Subcutaneous abdominal adipose tissue (tissue), 5 donors: ENCODE measurements at regions not wholly inside any gene's neighbourhood (a gene's known extent, or its start where the extent isn't known, plus 50 kb on each side); places are given as distances from the start of the nearest gene placed in this dataset.
A peak's percentile ranks its signal among the peaks of the same experiment; 100 is the strongest.

Source experiments
- H3K27ac ChIP-seq: one replicate; pipeline ENCODE4 v1.7.0; 2013; ENCODE audit warnings: low read depth, mild to moderate bottlenecking, inconsistent platforms, low read length, moderate library complexity
- H3K27me3 ChIP-seq, 5 donors: one replicate each; pipeline ENCODE4 v1.7.0; 2013; ENCODE audit warnings: low read length in 5 of 5, inconsistent platforms in 1 of 5; ENCODE audit not compliant: control insufficient read depth in 5 of 5, insufficient read depth in 4 of 5
- H3K36me3 ChIP-seq, 5 donors: one replicate each; pipeline ENCODE4 v1.7.0; 2013; ENCODE audit warnings: low read length in 5 of 5; ENCODE audit not compliant: control insufficient read depth in 5 of 5, insufficient read depth in 5 of 5
- H3K4me1 ChIP-seq, 5 donors: one replicate each; pipeline ENCODE4 v1.7.0; 2013; ENCODE audit warnings: low read length in 5 of 5, mild to moderate bottlenecking in 3 of 5, moderate library complexity in 1 of 5; ENCODE audit not compliant: control insufficient read depth in 5 of 5, insufficient read depth in 5 of 5
- H3K4me3 ChIP-seq, 5 donors: one replicate each; pipeline ENCODE4 v1.7.0; 2013; ENCODE audit warnings: low read length in 5 of 5, low read depth in 1 of 5
- H3K9ac ChIP-seq, 5 donors: one replicate each; pipeline ENCODE4 v1.7.0; 2013; ENCODE audit warnings: low read length in 5 of 5, mild to moderate bottlenecking in 4 of 5, moderate library complexity in 3 of 5
- H3K9me3 ChIP-seq, 5 donors: one replicate each; pipeline ENCODE4 v1.7.0; 2013; ENCODE audit warnings: low read length in 5 of 5; ENCODE audit not compliant: control insufficient read depth in 5 of 5
- donor health status: healthy.
- donor health status: healthy.
- donor health status: healthy.
- donor health status: healthy.
- donor health status: healthy.

- Histone ChIP-seq H3K27me3 (no peaks in the 10 kb centered on the region), H3K9ac (no peak overlapping the region), H3K4me1 (no peaks in the 10 kb centered on the region), H3K9me3 (no peaks in the 10 kb centered on the region), H3K36me3 (no peaks in the 10 kb centered on the region), H3K27ac (no peak overlapping the region), H3K4me3 (no peak overlapping the region)
These were observed 94.6 kb upstream of the DHX40 start for GRCh38 chr17:59470624-59471297.

GRCh38 chr17:59476413-59476812 is 89.0 kb upstream of the DHX40 start:
- no peaks in the 10 kb centered on the region for H3K27me3 ChIP-seq
- H3K4me1 ChIP-seq, result no peaks in the 10 kb centered on the region
- no peak overlapping the region for H3K4me3 ChIP-seq
- no peak overlapping the region for H3K27ac ChIP-seq
- H3K9ac ChIP-seq, result no peak overlapping the region
- no peaks in the 10 kb centered on the region for H3K36me3 ChIP-seq
- no peaks in the 10 kb centered on the region for H3K9me3 ChIP-seq

GRCh38 chr17:59479141-59479540 is 86.3 kb upstream of the DHX40 start:
- Histone ChIP-seq H3K4me1 (no peaks in the 10 kb centered on the region), H3K9ac (no peak overlapping the region), H3K36me3 (no peaks in the 10 kb centered on the region), H3K27ac (no peak overlapping the region), H3K4me3 (no peak overlapping the region), H3K9me3 (no peaks in the 10 kb centered on the region), H3K27me3 (no peaks in the 10 kb centered on the region)

- Histone ChIP-seq H3K4me1 (peaks cover 0 to 8% (median 0%) of the 10 kb centered on the region in 5 donors), H3K9me3 (no peaks in the 10 kb centered on the region), H3K9ac (no peak overlapping the region), H3K27me3 (no peaks in the 10 kb centered on the region), H3K36me3 (no peaks in the 10 kb centered on the region), H3K4me3 (no peak overlapping the region), H3K27ac (no peak overlapping the region)
These were observed 81.5 kb upstream of the DHX40 start for GRCh38 chr17:59483860-59484259.

GRCh38 chr17:59485015-59485414 is 80.4 kb upstream of the DHX40 start:
- H3K36me3 ChIP-seq, result no peaks in the 10 kb centered on the region
- H3K27ac ChIP-seq, result no peak overlapping the region
- peaks cover 0 to 8% (median 0%) of the 10 kb centered on the region in 5 donors for H3K4me1 ChIP-seq
- H3K27me3 ChIP-seq, result no peaks in the 10 kb centered on the region
- H3K4me3 ChIP-seq, result no peak overlapping the region
- H3K9ac ChIP-seq, result no peak overlapping the region
- no peaks in the 10 kb centered on the region for H3K9me3 ChIP-seq

GRCh38 chr17:59485946-59486345 is 79.5 kb upstream of the DHX40 start:
- no peak overlapping the region for H3K9ac ChIP-seq
- H3K4me1 ChIP-seq, result peaks cover 0 to 8% (median 0%) of the 10 kb centered on the region in 5 donors
- H3K36me3 ChIP-seq, result no peaks in the 10 kb centered on the region
- H3K4me3 ChIP-seq, result no peak overlapping the region
- H3K27me3 ChIP-seq, result no peaks in the 10 kb centered on the region
- no peaks in the 10 kb centered on the region for H3K9me3 ChIP-seq
- no peak overlapping the region for H3K27ac ChIP-seq

- Histone ChIP-seq H3K36me3 (no peaks in the 10 kb centered on the region), H3K4me3 (peak overlapping the region in 3 of 5 donors; percentile 1 to 24 (median 6)), H3K4me1 (peaks cover 0 to 8% (median 0%) of the 10 kb centered on the region in 5 donors), H3K9me3 (no peaks in the 10 kb centered on the region), H3K27ac (no peak overlapping the region), H3K9ac (no peak overlapping the region), H3K27me3 (no peaks in the 10 kb centered on the region)
These were observed 78.1 kb upstream of the DHX40 start for GRCh38 chr17:59487161-59487873.

GRCh38 chr17:59488805-59489204 is 76.6 kb upstream of the DHX40 start:
- Histone ChIP-seq H3K27ac (no peak overlapping the region), H3K4me1 (peaks cover 0 to 8% (median 0%) of the 10 kb centered on the region in 5 donors)

GRCh38 chr17:59490216-59490615 is 75.2 kb upstream of the DHX40 start:
- Histone ChIP-seq H3K9ac (no peak overlapping the region), H3K36me3 (no peaks in the 10 kb centered on the region), H3K27me3 (no peaks in the 10 kb centered on the region), H3K9me3 (no peaks in the 10 kb centered on the region), H3K4me3 (no peak overlapping the region), H3K4me1 (peaks cover 0 to 8% (median 0%) of the 10 kb centered on the region in 5 donors), H3K27ac (no peak overlapping the region)

More at GRCh38 chr17:59488805-59489204, 76.6 kb upstream of the DHX40 start:
- no peaks in the 10 kb centered on the region for H3K27me3 ChIP-seq
- no peaks in the 10 kb centered on the region for H3K36me3 ChIP-seq
- H3K4me3 ChIP-seq, result no peak overlapping the region
- H3K9me3 ChIP-seq, result no peaks in the 10 kb centered on the region
- no peak overlapping the region for H3K9ac ChIP-seq

GRCh38 chr17:59491353-59492090 is 73.9 kb upstream of the DHX40 start:
- H3K4me3 ChIP-seq, result no peak overlapping the region
- no peak overlapping the region for H3K27ac ChIP-seq
- no peaks in the 10 kb centered on the region for H3K36me3 ChIP-seq
- peaks cover 0 to 8% (median 0%) of the 10 kb centered on the region in 5 donors for H3K4me1 ChIP-seq
- H3K27me3 ChIP-seq, result no peaks in the 10 kb centered on the region
- no peaks in the 10 kb centered on the region for H3K9me3 ChIP-seq
- H3K9ac ChIP-seq, result no peak overlapping the region
